Esophagus squamous epithelium (tissue), 4 donors: ENCODE measurements at regions not wholly inside any gene's neighbourhood (a gene's known extent, or its start where the extent isn't known, plus 50 kb on each side); places are given as distances from the start of the nearest gene placed in this dataset.

ENCODE experiments used
- CTCF ChIP-seq, 6 experiments: fragments of 450-650 bp in 4 of 6; fragments of 200-600 bp in 2 of 6; sonication (generic) in 2 of 6; IDR thresholded peaks; one replicate each; pipeline ENCODE4 v1.5.1; 2016 to 2019; ENCODE audit warnings: antibody characterized with exemption in 6 of 6, mild to moderate bottlenecking in 4 of 6, moderate library complexity in 4 of 6
- POLR2A ChIP-seq, 4 donors: fragments of 450-650 bp; IDR thresholded peaks; one replicate each; pipeline ENCODE4 v1.6.1; 2017; ENCODE audit warnings: antibody characterized with exemption in 4 of 4, mild to moderate bottlenecking in 4 of 4, moderate library complexity in 3 of 4

- TF ChIP-seq CTCF (IDR thresholded peaks at IDR 0.05) (no peak), POLR2A (IDR thresholded peaks at IDR 0.05) (no peak)
Observed at GRCh38 chr18:79581911-79582310, 97.7 kb upstream of the CTDP1 start.
